MM.1S (cell line): ENCODE measurements at regions not wholly inside any gene's neighbourhood (a gene's known extent, or its start where the extent isn't known, plus 50 kb on each side); places are given as distances from the start of the nearest gene placed in this dataset.

ENCODE experiments used
- CTCF ChIP-seq: fragments of 300-600 bp; sonication (generic); IDR thresholded peaks from 2 replicates; pipeline ENCODE4 v1.5.1; 2016; ENCODE audit warnings: antibody characterized with exemption, low read length, mixed read lengths
- EZH2 ChIP-seq: fragments of 300-600 bp; sonication (generic); optimal IDR thresholded peaks from 2 replicates; pipeline ENCODE3; 2017; ENCODE audit warnings: low read depth, mild to moderate bottlenecking, antibody characterized with exemption, low read length, mixed read lengths
- EZH2phosphoT487 ChIP-seq: fragments of 300-600 bp; sonication (generic); IDR thresholded peaks from 2 replicates; pipeline ENCODE4 v1.6.1; 2018; ENCODE audit warnings: antibody characterized with exemption, low read length

GRCh38 chr7:47087866-47088265, 494.0 kb downstream of the TNS3 start:
- TF ChIP-seq CTCF (no peak), EZH2 (no peak), EZH2phosphoT487 (no peak)
